A549 (cell line): ENCODE measurements at regions not wholly inside any gene's neighbourhood (a gene's known extent, or its start where the extent isn't known, plus 50 kb on each side); places are given as distances from the start of the nearest gene placed in this dataset.

ENCODE experiments used
- ATAC-seq, 2 experiments: fragments of 200-7000 bp in 1 of 2; fragments of >200 bp in 1 of 2; cut with Nextera tagmentation in 1 of 2; cut with Tn5 transposase in 1 of 2; 3 replicates each; pipeline versions ENCODE4 v1.8.0 to v1.9.1; 2018 to 2020; ENCODE audit warnings: mild to moderate bottlenecking in 1 of 2, moderate library complexity in 1 of 2
- CTCF ChIA-PET: fragments of 300-600 bp; sonication (Branson Sonifier 250); formaldehyde crosslinking; extraction: SDS; loops from one replicate; lab custom pipeline; 2021; ENCODE audit warnings: antibody characterized with exemption, inconsistent platforms; lab: Yijun Ruan, JAX
- POLR2A ChIA-PET: fragments of 350-600 bp; formaldehyde crosslinking; extraction: SDS; loops from one replicate; lab custom pipeline; 2021; ENCODE audit warnings: antibody characterized with exemption, inconsistent platforms; lab: Yijun Ruan, JAX
- DNase-seq, 2 experiments: peaks; one replicate each; pipeline versions ENCODE4 v3.0.0 to v3.0.0-alpha.2; 2011 to 2016; ENCODE audit warnings: low read depth in 1 of 2, low spot score in 1 of 2
- FAIRE-seq: peaks from 2 replicates; lab custom pipeline; 2011; peaks lifted over from hg19 to GRCh38; lab: Jason Lieb, UNC
- H3K27ac ChIP-seq, 2 experiments: fragments of >200 bp; sonication (Bioruptor Twin); formaldehyde crosslinking; 3 replicates each; pipeline ENCODE4 v1.5.1; 2016 to 2017
- H3K4me1 ChIP-seq: fragments of >200 bp; sonication (Bioruptor Twin); formaldehyde crosslinking; 3 replicates; pipeline ENCODE4 v1.6.1; 2016
- H3K4me2 ChIP-seq: fragments of >200 bp; sonication (Bioruptor Twin); formaldehyde crosslinking; 3 replicates; pipeline ENCODE4 v1.6.1; 2016
- H3K4me3 ChIP-seq: fragments of >200 bp; sonication (Bioruptor Twin); formaldehyde crosslinking; 3 replicates; pipeline ENCODE4 v1.5.1; 2016
- H3K9me3 ChIP-seq: fragments of >200 bp; sonication (Bioruptor Twin); formaldehyde crosslinking; 3 replicates; pipeline ENCODE4 v1.6.1; 2016
- CHD2 ChIP-seq: fragments of 150-350 bp; IDR thresholded peaks from 2 replicates; pipeline ENCODE4 v1.6.1; 2014; ENCODE audit warnings: low read length; ENCODE audit not compliant: partially characterized antibody
- ESRRA ChIP-seq: fragments of 150-350 bp; IDR thresholded peaks from 2 replicates; pipeline ENCODE4 v1.6.1; 2014; ENCODE audit warnings: mild to moderate bottlenecking, low read length, borderline replicate concordance
- FOSB ChIP-seq: fragments of 250-450 bp; sonication (Bioruptor Pico); IDR thresholded peaks from 2 replicates; pipeline ENCODE4 v1.5.0; 2020; ENCODE audit warnings: mild to moderate bottlenecking, moderate library complexity
- FOSL2 ChIP-seq, 2 experiments: fragments of 450-650 bp in 1 of 2; fragments of >200 bp in 1 of 2; sonication (Bioruptor Twin) in 1 of 2; formaldehyde crosslinking; IDR thresholded peaks; 2 replicates each; pipeline versions ENCODE4 v1.5.0 to v1.6.1; 2016 to 2020; ENCODE audit warnings: mild to moderate bottlenecking in 1 of 2, moderate library complexity in 1 of 2
- GATA3 ChIP-seq: IDR thresholded peaks from 2 replicates; pipeline ENCODE4 v1.6.1; 2012; ENCODE audit warnings: borderline replicate concordance
- HOXA7 ChIP-seq: fragments of 250-450 bp; sonication (Bioruptor Pico); IDR thresholded peaks from 2 replicates; pipeline ENCODE4 v1.5.0; 2020; ENCODE audit warnings: mild to moderate bottlenecking, moderate library complexity
- HOXB13 ChIP-seq: fragments of 250-450 bp; sonication (Bioruptor Pico); IDR thresholded peaks from 2 replicates; pipeline ENCODE4 v1.5.0; 2020; ENCODE audit warnings: low read depth, mild to moderate bottlenecking, moderate library complexity
- HOXB5 ChIP-seq: fragments of 250-450 bp; sonication (Bioruptor Pico); IDR thresholded peaks from 2 replicates; pipeline ENCODE4 v1.5.0; 2020; ENCODE audit warnings: mild to moderate bottlenecking, moderate library complexity
- JUNB ChIP-seq: fragments of >200 bp; sonication (Bioruptor Twin); formaldehyde crosslinking; IDR thresholded peaks from 2 replicates; pipeline ENCODE4 v1.6.1; 2016
- MAFK ChIP-seq: fragments of 450-650 bp; IDR thresholded peaks from 2 replicates; pipeline ENCODE4 v1.6.1; 2014; ENCODE audit not compliant: partially characterized antibody
- NFE2L2 ChIP-seq: fragments of 150-350 bp; conservative IDR thresholded peaks from 2 replicates; pipeline ENCODE4 v1.6.1; 2014; ENCODE audit warnings: low read length
- POLR2A ChIP-seq: IDR thresholded peaks from 2 replicates; pipeline ENCODE4 v1.6.1; 2012; ENCODE audit warnings: mild to moderate bottlenecking, low read length
- RAD21 ChIP-seq, 2 experiments: fragments of >200 bp in 1 of 2; sonication (Bioruptor Twin) in 1 of 2; formaldehyde crosslinking in 1 of 2; IDR thresholded peaks in 1 of 2; conservative IDR thresholded peaks in 1 of 2; 2 replicates in 1 of 2; 3 replicates in 1 of 2; pipeline ENCODE4 v1.6.1; 2012 to 2018; ENCODE audit warnings: inconsistent platforms in 1 of 2
- RCOR1 ChIP-seq: fragments of 150-350 bp; IDR thresholded peaks from 2 replicates; pipeline ENCODE4 v1.6.1; 2014; ENCODE audit warnings: antibody characterized with exemption, low read length, low read depth
- TFCP2L1 ChIP-seq: fragments of 250-450 bp; sonication (Bioruptor Pico); IDR thresholded peaks from 2 replicates; pipeline ENCODE4 v1.5.0; 2021; ENCODE audit warnings: mild to moderate bottlenecking
- ZFP36 ChIP-seq: fragments of 450-650 bp; IDR thresholded peaks from 2 replicates; pipeline ENCODE4 v1.6.1; 2014; ENCODE audit warnings: borderline replicate concordance; ENCODE audit not compliant: partially characterized antibody
- ZNF302 ChIP-seq: fragments of 250-450 bp; sonication (Bioruptor Pico); IDR thresholded peaks from 2 replicates; pipeline ENCODE4 v1.9.0; 2021; ENCODE audit warnings: inconsistent platforms, mild to moderate bottlenecking, moderate library complexity
- WGBS: methylation state at CpG from one replicate; pipeline ENCODE4 v1.1.6; 2017; ENCODE audit errors: missing lambda C conversion rate; 5-methylcytosine and 5-hydroxymethylcytosine counted together
- TF ChIP-seq, protein P1 (sequence below): fragments of 150-350 bp; IDR thresholded peaks from 2 replicates; pipeline ENCODE4 v1.6.1; 2014; ENCODE audit warnings: low read depth, mild to moderate bottlenecking, low read length
- TF ChIP-seq, protein P2 (sequence below): fragments of >200 bp; sonication (Bioruptor Twin); formaldehyde crosslinking; IDR thresholded peaks from 2 replicates; pipeline ENCODE4 v1.6.1; 2016
- TF ChIP-seq, protein P3 (sequence below): fragments of >200 bp; sonication (Bioruptor Twin); formaldehyde crosslinking; IDR thresholded peaks from 3 replicates; pipeline ENCODE4 v1.6.1; 2016

GRCh38 chr5:98608052-98608451 lies 165.4 kb upstream of the RGMB start:
- no peak overlapping the region for H3K4me2 ChIP-seq
- DNase-seq (no peak), ATAC-seq (no peak), FAIRE-seq (no peak)
- H3K4me1 ChIP-seq = no peaks in the 10 kb centered on the region
- H3K9me3 ChIP-seq = no peaks in the 10 kb centered on the region
- 12% methylated on average over 3 of the region's 3 CpGs for WGBS
- ChIA-PET CTCF (no interaction called here), POLR2A (no interaction called here)
- no peak overlapping the region for H3K4me3 ChIP-seq
- TF ChIP-seq ZNF302 (CRISPR knock-in tag) (no peak), CHD2 (no peak), HOXB13 (no peak), GATA3 (no peak), POLR2A (no peak), HOXA7 (CRISPR knock-in tag) (no peak)
- TF ChIP-seq, protein P1, sequence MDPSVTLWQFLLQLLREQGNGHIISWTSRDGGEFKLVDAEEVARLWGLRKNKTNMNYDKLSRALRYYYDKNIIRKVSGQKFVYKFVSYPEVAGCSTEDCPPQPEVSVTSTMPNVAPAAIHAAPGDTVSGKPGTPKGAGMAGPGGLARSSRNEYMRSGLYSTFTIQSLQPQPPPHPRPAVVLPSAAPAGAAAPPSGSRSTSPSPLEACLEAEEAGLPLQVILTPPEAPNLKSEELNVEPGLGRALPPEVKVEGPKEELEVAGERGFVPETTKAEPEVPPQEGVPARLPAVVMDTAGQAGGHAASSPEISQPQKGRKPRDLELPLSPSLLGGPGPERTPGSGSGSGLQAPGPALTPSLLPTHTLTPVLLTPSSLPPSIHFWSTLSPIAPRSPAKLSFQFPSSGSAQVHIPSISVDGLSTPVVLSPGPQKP = no peak
- TF ChIP-seq, protein P2, sequence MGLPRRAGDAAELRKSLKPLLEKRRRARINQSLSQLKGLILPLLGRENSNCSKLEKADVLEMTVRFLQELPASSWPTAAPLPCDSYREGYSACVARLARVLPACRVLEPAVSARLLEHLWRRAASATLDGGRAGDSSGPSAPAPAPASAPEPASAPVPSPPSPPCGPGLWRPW = no peak
- no peak overlapping the region for H3K27ac ChIP-seq

DNA sequence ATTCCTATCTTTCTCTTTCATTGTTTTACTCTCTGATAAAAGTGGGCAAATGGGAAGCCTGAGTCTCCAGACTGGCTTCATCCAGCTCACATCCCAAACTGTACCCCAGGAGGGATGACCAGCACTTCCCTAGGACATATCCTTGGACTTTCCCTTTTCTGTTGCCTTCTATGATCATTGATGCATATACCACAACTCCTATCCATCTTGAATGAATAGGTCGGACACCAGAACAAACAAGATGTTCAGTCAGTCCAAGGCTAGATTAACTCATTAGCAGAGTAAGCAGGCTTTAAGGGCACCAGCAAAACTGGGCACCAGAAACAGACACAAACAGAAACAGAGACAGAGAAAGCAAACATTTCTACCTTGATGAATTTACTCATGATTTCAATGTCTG lies 159.1 kb upstream of the RGMB start:
- Histone ChIP-seq H3K9me3 (no peaks in the 10 kb centered on the region), H3K4me3 (no peak overlapping the region), H3K27ac (no peak overlapping the region), H3K4me1 (no peaks in the 10 kb centered on the region), H3K4me2 (no peak overlapping the region)
- WGBS = 27% methylated on average over 1 of the region's 1 CpG
- no peak for DNase-seq
- FAIRE-seq = no peak
- ChIA-PET POLR2A (no interaction called here), CTCF (no interaction called here)
- TF ChIP-seq JUNB (no peak), RCOR1 (no peak), TFCP2L1 (CRISPR knock-in tag) (no peak), ESRRA (no peak), RAD21 (conservative IDR thresholded peaks at IDR 0.05 in 1 of 2, IDR thresholded peaks at IDR 0.05 in 1 of 2) (no peak), FOSL2 (IDR thresholded peaks at IDR 0.05) (no peak), FOSL2 (CRISPR knock-in tag; IDR thresholded peaks at IDR 0.05) (no peak), HOXB5 (CRISPR knock-in tag) (no peak), HOXB13 (no peak)
- TF ChIP-seq, protein P3, sequence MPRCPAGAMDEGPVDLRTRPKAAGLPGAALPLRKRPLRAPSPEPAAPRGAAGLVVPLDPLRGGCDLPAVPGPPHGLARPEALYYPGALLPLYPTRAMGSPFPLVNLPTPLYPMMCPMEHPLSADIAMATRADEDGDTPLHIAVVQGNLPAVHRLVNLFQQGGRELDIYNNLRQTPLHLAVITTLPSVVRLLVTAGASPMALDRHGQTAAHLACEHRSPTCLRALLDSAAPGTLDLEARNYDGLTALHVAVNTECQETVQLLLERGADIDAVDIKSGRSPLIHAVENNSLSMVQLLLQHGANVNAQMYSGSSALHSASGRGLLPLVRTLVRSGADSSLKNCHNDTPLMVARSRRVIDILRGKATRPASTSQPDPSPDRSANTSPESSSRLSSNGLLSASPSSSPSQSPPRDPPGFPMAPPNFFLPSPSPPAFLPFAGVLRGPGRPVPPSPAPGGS = no peak
- no peak for ATAC-seq

DNA sequence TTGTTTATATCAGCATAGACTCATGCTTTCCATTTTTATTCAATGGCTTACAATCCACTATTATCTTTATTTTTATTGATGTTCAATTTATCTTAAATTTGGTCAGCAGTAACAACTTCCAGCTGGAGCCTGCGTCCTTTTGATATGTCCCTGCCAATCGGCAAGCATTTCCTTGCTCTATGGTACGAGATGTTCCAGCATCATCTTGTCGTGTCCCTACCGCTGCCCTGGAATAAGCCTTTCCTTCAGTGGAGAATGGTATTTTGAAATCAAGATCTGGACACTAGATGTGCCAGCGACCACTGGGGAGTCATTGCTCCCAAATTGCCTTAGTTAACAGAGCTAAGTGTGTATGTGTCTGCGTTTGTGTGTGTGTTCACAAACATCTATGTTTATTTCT lies 151.6 kb upstream of the RGMB start:
- TF ChIP-seq FOSL2 (IDR thresholded peaks at IDR 0.05) (no peak), FOSL2 (CRISPR knock-in tag; IDR thresholded peaks at IDR 0.05) (no peak), FOSB (no peak), NFE2L2 (no peak), ZFP36 (no peak), MAFK (no peak)
- no peak overlapping the region for H3K4me3 ChIP-seq
- no peak for ATAC-seq

More for the DNA sequence above, 151.6 kb upstream of the RGMB start:
- no peak overlapping the region for H3K27ac ChIP-seq
- FAIRE-seq = no peak
- no peaks in the 10 kb centered on the region for H3K4me1 ChIP-seq
- H3K9me3 ChIP-seq = no peaks in the 10 kb centered on the region
- ChIA-PET CTCF (no interaction called here), POLR2A (no interaction called here)
- DNase-seq = no peak
- 51% methylated on average over 7 of the region's 7 CpGs for WGBS
- no peak overlapping the region for H3K4me2 ChIP-seq
